Gastrocnemius medialis (tissue), 4 donors: ENCODE measurements at regions not wholly inside any gene's neighbourhood (a gene's known extent, or its start where the extent isn't known, plus 50 kb on each side); places are given as distances from the start of the nearest gene placed in this dataset.

Experiments used
- ATAC-seq, 2 donors: fragments of 150-250 bp; one replicate each; pipeline ENCODE4 v1.9.1; 2016
- DNase-seq, 2 donors: peaks; one replicate each; pipeline ENCODE4 v3.0.0-alpha.2; 2019
- H3K27ac ChIP-seq, 4 donors: fragments of 200-600 bp; sonication (generic); 1 replicate in 1 of 4; 2 replicates in 3 of 4; pipeline ENCODE4 v1.5.1; 2016 to 2018; ENCODE audit warnings: mild to moderate bottlenecking in 2 of 4, moderate library complexity in 1 of 4
- H3K27me3 ChIP-seq, 3 donors: fragments of 200-600 bp; sonication (generic) in 2 of 3; 1 replicate in 1 of 3; 2 replicates in 2 of 3; pipeline versions ENCODE4 v1.5.1 to v1.6.0; 2016 to 2019; ENCODE audit warnings: mild to moderate bottlenecking in 1 of 3, moderate library complexity in 1 of 3
- H3K36me3 ChIP-seq, 2 donors: fragments of 200-600 bp; sonication (generic) in 1 of 2; one replicate each; pipeline ENCODE4 v1.5.1; 2017 to 2018
- H3K4me1 ChIP-seq, 2 donors: fragments of 200-600 bp; sonication (generic) in 1 of 2; one replicate each; pipeline ENCODE4 v1.5.1; 2016 to 2017; ENCODE audit warnings: mild to moderate bottlenecking in 2 of 2
- H3K4me3 ChIP-seq, 4 donors: fragments of 200-600 bp; sonication (generic) in 3 of 4; 1 replicate in 1 of 4; 2 replicates in 3 of 4; pipeline ENCODE4 v1.5.1; 2016 to 2019; ENCODE audit warnings: mild to moderate bottlenecking in 2 of 4
- H3K9me3 ChIP-seq, 3 donors: fragments of 200-600 bp; sonication (generic) in 2 of 3; 1 replicate in 1 of 3; 2 replicates in 2 of 3; pipeline ENCODE4 v1.5.1; 2016 to 2019
- CTCF ChIP-seq, 5 experiments: fragments of 450-650 bp in 3 of 5; fragments of 200-600 bp in 2 of 5; sonication (generic) in 2 of 5; IDR thresholded peaks in 4 of 5; conservative IDR thresholded peaks in 1 of 5; 1 replicate in 4 of 5; 2 replicates in 1 of 5; pipeline ENCODE4 v1.5.1; 2016 to 2019; ENCODE audit warnings: antibody characterized with exemption in 5 of 5, mild to moderate bottlenecking in 3 of 5, moderate library complexity in 3 of 5
- POLR2A ChIP-seq, 2 donors: fragments of 450-650 bp; IDR thresholded peaks; one replicate each; pipeline ENCODE4 v1.6.1; 2017; ENCODE audit warnings: antibody characterized with exemption in 2 of 2, mild to moderate bottlenecking in 2 of 2, moderate library complexity in 2 of 2
- in situ Hi-C, 4 donors: fragments of 200-750 bp; cut with MboI; loops; one replicate each; pipeline versions ENCODE4 v1.15.0 to v1.8.0; 2017; ENCODE audit warnings: low sequenced_read_pairs in 4 of 4
- intact Hi-C: fragments of 100-400 bp; cut with DNase I; formaldehyde crosslinking; loops from one replicate; pipeline ENCODE4 v1.15.1; 2023; ENCODE audit warnings: low total_unique reads

- in situ Hi-C loops (no loop called here), intact Hi-C loops (no loop called here)
- Histone ChIP-seq H3K27ac (no peak overlapping the region), H3K4me3 (no peak overlapping the region), H3K27me3 (no peaks in the 10 kb centered on the region), H3K9me3 (no peaks in the 10 kb centered on the region), H3K36me3 (no peaks in the 10 kb centered on the region), H3K4me1 (no peaks in the 10 kb centered on the region)
- TF ChIP-seq POLR2A (IDR thresholded peaks at IDR 0.05) (no peak), CTCF (IDR thresholded peaks at IDR 0.05 in 4 of 5, conservative IDR thresholded peaks at IDR 0.05 in 1 of 5) (no peak)
- ATAC-seq: no peak
- DNase-seq: no peak
Measured at GRCh38 chr15:38189671-38190295, 62.9 kb upstream of the SPRED1 start.

- Histone ChIP-seq H3K4me1 (no peaks in the 10 kb centered on the region), H3K9me3 (no peaks in the 10 kb centered on the region), H3K27ac (no peak overlapping the region), H3K36me3 (no peaks in the 10 kb centered on the region), H3K27me3 (no peaks in the 10 kb centered on the region), H3K4me3 (no peak overlapping the region)
- no peak for DNase-seq
- intact Hi-C loops (no loop called here), in situ Hi-C loops (no loop called here)
- ATAC-seq: no peak
- TF ChIP-seq POLR2A (IDR thresholded peaks at IDR 0.05) (no peak), CTCF (IDR thresholded peaks at IDR 0.05 in 4 of 5, conservative IDR thresholded peaks at IDR 0.05 in 1 of 5) (no peak)
Measured at GRCh38 chr15:38190501-38190900, 62.1 kb upstream of the SPRED1 start.

GRCh38 chr15:38192496-38192895 lies 60.1 kb upstream of the SPRED1 start:
- DNase-seq (no peak), ATAC-seq (no peak)
- Histone ChIP-seq H3K4me3 (no peak overlapping the region), H3K27me3 (no peaks in the 10 kb centered on the region), H3K36me3 (no peaks in the 10 kb centered on the region), H3K9me3 (no peaks in the 10 kb centered on the region), H3K4me1 (no peaks in the 10 kb centered on the region), H3K27ac (no peak overlapping the region)
- intact Hi-C loops: no loop called here
- in situ Hi-C loops: no loop called here
- TF ChIP-seq CTCF (IDR thresholded peaks at IDR 0.05 in 4 of 5, conservative IDR thresholded peaks at IDR 0.05 in 1 of 5): no peak
- no peak for TF ChIP-seq POLR2A (IDR thresholded peaks at IDR 0.05)

GRCh38 chr15:38193496-38193895 lies 59.1 kb upstream of the SPRED1 start:
- in situ Hi-C loops (no loop called here), intact Hi-C loops (no loop called here)
- no peaks in the 10 kb centered on the region for H3K9me3 ChIP-seq
- TF ChIP-seq CTCF (IDR thresholded peaks at IDR 0.05 in 4 of 5, conservative IDR thresholded peaks at IDR 0.05 in 1 of 5) (no peak), POLR2A (IDR thresholded peaks at IDR 0.05) (no peak)
- no peak overlapping the region for H3K4me3 ChIP-seq
- H3K36me3 ChIP-seq: no peaks in the 10 kb centered on the region
- H3K27ac ChIP-seq: no peak overlapping the region
- ATAC-seq (no peak), DNase-seq (no peak)
- no peaks in the 10 kb centered on the region for H3K27me3 ChIP-seq
- H3K4me1 ChIP-seq: no peaks in the 10 kb centered on the region
